GM12874 (cell line): ENCODE measurements at regions not wholly inside any gene's neighbourhood (a gene's known extent, or its start where the extent isn't known, plus 50 kb on each side); places are given as distances from the start of the nearest gene placed in this dataset.

ENCODE experiments used
- CTCF ChIP-seq: IDR thresholded peaks from 2 replicates; pipeline ENCODE4 v1.5.1; 2011; ENCODE audit warnings: low read depth, mild to moderate bottlenecking, control low read depth, low read length, moderate library complexity; ENCODE audit not compliant: insufficient read depth

DNA sequence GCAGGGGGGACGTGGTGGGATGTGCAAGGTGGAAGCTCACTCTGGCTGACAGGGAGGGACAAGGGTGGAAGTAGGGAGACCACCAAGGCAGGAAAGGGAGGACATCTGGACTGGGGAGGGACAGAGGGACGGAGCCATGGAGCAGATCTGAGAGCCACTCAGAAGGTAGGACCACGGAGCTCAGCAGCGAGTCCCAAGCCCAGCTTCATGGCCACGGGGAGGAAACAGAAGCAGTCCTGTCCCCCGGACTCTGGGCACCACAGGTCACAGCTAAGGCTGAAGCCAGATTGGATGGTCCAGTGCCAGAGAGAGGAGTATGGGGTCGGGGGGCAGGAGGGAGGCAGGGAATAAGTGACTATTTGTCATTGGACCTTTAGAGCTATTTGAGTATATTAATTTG lies 220.1 kb downstream of the TBC1D2B start:
- TF ChIP-seq CTCF, result no peak

- no peak for TF ChIP-seq CTCF
Measured at GRCh38 chr15:77856705-77857346, 220.7 kb downstream of the TBC1D2B start.

GRCh38 chr15:77855871-77856270 lies 221.6 kb downstream of the TBC1D2B start:
- no peak for TF ChIP-seq CTCF

GRCh38 chr15:77854980-77855379 lies 222.3 kb upstream of the LINGO1 start:
- TF ChIP-seq CTCF, result no peak

GRCh38 chr15:77853910-77854309 lies 221.2 kb upstream of the LINGO1 start:
- TF ChIP-seq CTCF, result no peak

- no peak for TF ChIP-seq CTCF
Measured at GRCh38 chr15:77853008-77853328, 220.3 kb upstream of the LINGO1 start.

DNA sequence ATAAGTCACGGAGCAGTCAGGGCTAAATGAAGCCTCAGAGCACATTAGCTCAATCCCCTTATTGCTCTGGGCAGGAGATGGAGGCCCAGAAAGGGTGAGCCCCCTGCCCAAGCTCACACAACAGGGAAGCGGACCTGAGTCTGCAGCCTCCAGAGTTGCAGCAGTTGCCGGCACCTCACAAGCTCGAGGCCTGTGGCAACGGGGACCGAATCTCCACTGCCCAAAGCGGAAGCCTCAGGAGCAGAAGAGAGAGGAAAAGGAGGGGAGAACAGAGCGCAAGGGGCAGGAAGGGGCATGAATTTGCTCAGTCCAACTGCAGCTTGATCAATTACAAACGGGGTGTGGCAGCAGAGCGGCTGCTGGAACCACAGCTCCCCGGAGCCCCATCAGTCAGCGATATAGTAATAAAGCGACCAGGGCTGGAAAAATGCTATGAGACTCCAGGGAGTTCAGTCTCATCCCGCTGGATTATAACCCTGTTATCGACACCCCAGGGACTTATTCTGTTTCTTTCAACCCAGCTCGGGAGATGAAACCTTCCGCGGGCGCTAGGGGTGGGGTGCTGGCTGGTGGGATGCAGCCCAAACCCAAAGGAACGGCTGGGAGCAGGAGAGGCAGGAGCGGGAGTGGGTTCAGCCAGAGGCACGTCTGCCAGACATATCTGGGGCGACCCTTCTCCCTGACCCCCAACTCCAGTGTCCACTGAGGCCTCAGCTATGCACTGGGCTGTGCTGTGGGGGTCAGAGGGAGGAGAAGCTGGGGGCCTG lies 219.7 kb upstream of the LINGO1 start:
- TF ChIP-seq CTCF, result no peak
